Transverse colon (tissue), 4 donors: ENCODE measurements at regions not wholly inside any gene's neighbourhood (a gene's known extent, or its start where the extent isn't known, plus 50 kb on each side); places are given as distances from the start of the nearest gene placed in this dataset.

Experiments used
- POLR2AphosphoS5 ChIP-seq, 3 donors: sonication (generic); formaldehyde crosslinking; IDR thresholded peaks; one replicate each; pipeline ENCODE4 v1.6.1; 2016; ENCODE audit warnings: antibody characterized with exemption in 3 of 3
- TF ChIP-seq, protein P1 (sequence below), 5 experiments: fragments of 200-600 bp in 3 of 5; fragments of 450-650 bp in 2 of 5; sonication (generic) in 3 of 5; IDR thresholded peaks; 1 replicate in 2 of 5; 2 replicates in 3 of 5; pipeline ENCODE4 v1.5.1; 2016 to 2017; ENCODE audit warnings: antibody characterized with exemption in 5 of 5, inconsistent platforms in 3 of 5, mild to moderate bottlenecking in 2 of 5, moderate library complexity in 1 of 5

DNA sequence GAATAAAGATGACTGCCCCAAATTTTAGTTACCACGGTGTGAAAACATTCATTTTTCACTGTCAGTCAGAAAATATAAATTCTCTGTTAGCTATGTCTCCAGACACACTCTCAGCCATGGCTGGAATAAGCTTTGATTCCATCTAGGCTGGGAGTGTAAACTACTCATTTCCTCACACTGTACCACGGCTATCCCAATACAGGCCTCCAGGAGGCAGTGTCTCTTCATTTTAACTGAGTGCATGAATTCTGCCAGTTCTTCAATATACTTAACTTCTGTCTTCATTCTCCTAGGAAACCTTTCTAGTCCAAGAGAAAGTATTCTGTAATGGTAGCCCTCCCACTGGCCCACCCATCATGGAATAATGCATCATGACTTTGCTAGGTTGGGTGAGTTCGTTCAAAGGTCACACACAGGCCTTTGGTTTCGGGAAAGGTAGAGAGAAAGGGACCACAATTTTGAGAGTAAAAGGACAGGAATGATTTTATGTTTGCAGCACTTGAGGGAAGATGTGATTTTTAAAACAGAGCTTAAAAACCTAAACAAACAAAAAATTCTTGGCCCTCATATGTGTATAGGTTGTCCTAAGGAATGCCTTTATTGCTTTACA is 381.1 kb downstream of the SEC23A start:
- TF ChIP-seq POLR2AphosphoS5 (IDR thresholded peaks at IDR 0.05): no peak
- TF ChIP-seq, protein P1, sequence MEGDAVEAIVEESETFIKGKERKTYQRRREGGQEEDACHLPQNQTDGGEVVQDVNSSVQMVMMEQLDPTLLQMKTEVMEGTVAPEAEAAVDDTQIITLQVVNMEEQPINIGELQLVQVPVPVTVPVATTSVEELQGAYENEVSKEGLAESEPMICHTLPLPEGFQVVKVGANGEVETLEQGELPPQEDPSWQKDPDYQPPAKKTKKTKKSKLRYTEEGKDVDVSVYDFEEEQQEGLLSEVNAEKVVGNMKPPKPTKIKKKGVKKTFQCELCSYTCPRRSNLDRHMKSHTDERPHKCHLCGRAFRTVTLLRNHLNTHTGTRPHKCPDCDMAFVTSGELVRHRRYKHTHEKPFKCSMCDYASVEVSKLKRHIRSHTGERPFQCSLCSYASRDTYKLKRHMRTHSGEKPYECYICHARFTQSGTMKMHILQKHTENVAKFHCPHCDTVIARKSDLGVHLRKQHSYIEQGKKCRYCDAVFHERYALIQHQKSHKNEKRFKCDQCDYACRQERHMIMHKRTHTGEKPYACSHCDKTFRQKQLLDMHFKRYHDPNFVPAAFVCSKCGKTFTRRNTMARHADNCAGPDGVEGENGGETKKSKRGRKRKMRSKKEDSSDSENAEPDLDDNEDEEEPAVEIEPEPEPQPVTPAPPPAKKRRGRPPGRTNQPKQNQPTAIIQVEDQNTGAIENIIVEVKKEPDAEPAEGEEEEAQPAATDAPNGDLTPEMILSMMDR (IDR thresholded peaks at IDR 0.05): peak; percentile 69 to 87 (median 75)
